B cell (primary cell): ENCODE measurements at regions not wholly inside any gene's neighbourhood (a gene's known extent, or its start where the extent isn't known, plus 50 kb on each side); places are given as distances from the start of the nearest gene placed in this dataset.

Experiments
- CTCF ChIP-seq: fragments of 200-600 bp; IDR thresholded peaks from one replicate; pipeline ENCODE4 v1.8.0; 2022; ENCODE audit warnings: antibody characterized with exemption, mild to moderate bottlenecking
- EZH2 ChIP-seq: IDR thresholded peaks from 2 replicates; pipeline ENCODE4 v1.6.1; 2012; ENCODE audit warnings: borderline replicate concordance, low read depth, mild to moderate bottlenecking, moderate library complexity, low read length; ENCODE audit not compliant: insufficient read depth, poor library complexity, severe bottlenecking

GRCh38 chr16:86714166-86714565 lies 135.8 kb downstream of the FOXL1 start:
- no peak for TF ChIP-seq CTCF
- no peak for TF ChIP-seq EZH2
